Psoas muscle (tissue), 7 donors: ENCODE measurements at regions not wholly inside any gene's neighbourhood (a gene's known extent, or its start where the extent isn't known, plus 50 kb on each side); places are given as distances from the start of the nearest gene placed in this dataset.

ENCODE experiments used
- ATAC-seq, 4 donors: fragments of 200-7000 bp; cut with Tn5 transposase; one replicate each; pipeline ENCODE4 v1.9.1; 2020; ENCODE audit warnings: moderate library complexity in 3 of 4, mild to moderate bottlenecking in 2 of 4
- DNase-seq, 2 donors: peaks; one replicate each; pipeline ENCODE4 v3.0.0-alpha.2; 2020
- H3K27ac ChIP-seq: fragments of 200-600 bp; one replicate; pipeline ENCODE4 v1.8.0; 2022
- H3K27me3 ChIP-seq, 3 donors: fragments of 200-600 bp in 1 of 3; one replicate each; pipeline versions ENCODE4 v1.6.1 to v1.8.0; 2013 to 2022; ENCODE audit warnings: low read length in 2 of 3, mild to moderate bottlenecking in 2 of 3, moderate library complexity in 1 of 3; ENCODE audit not compliant: insufficient read depth in 3 of 3
- H3K36me3 ChIP-seq, 2 donors: fragments of 200-600 bp in 1 of 2; one replicate each; pipeline versions ENCODE4 v1.6.1 to v1.8.0; 2013 to 2022; ENCODE audit warnings: low read depth in 1 of 2, mild to moderate bottlenecking in 1 of 2, moderate library complexity in 1 of 2; ENCODE audit not compliant: insufficient read depth in 1 of 2
- H3K4me1 ChIP-seq: fragments of 200-600 bp; one replicate; pipeline ENCODE4 v1.8.0; 2022
- H3K4me3 ChIP-seq: fragments of 200-600 bp; one replicate; pipeline ENCODE4 v1.8.0; 2022; ENCODE audit warnings: mild to moderate bottlenecking
- H3K9me3 ChIP-seq: fragments of 200-600 bp; one replicate; pipeline ENCODE4 v1.8.0; 2022
- CTCF ChIP-seq: fragments of 200-600 bp; IDR thresholded peaks from one replicate; pipeline ENCODE4 v1.8.0; 2022; ENCODE audit warnings: antibody characterized with exemption
- WGBS, 3 donors: extraction: QIAGEN DNeasy Blood & Tissue Kit; methylation state at CpG; one replicate each; pipeline versions ENCODE4 v1.1.6 to v1.1.7; 2013; 5-methylcytosine and 5-hydroxymethylcytosine counted together
- intact Hi-C, 2 donors: fragments of 100-400 bp; cut with DNase I; formaldehyde crosslinking; loops; one replicate each; pipeline versions ENCODE4 v1.11.0 to v1.14.2; 2022
- donor health status: healthy with polysubstance abuse.
- donor health status: DM: no; HTN: no; CAD: no; lungs with moderate emphysema.
- donor health status: Bipolar disorder and iron deficiency.
- donor health status: healthy.
- donor health status: DM: yes; HTN: yes; CAD: no.
- donor health status: DM: no; HTN: no; CAD: no.
- donor health status: DM: yes; HTN: yes; CAD: no.

- intact Hi-C loops: no loop called here
- 39 to 59% (median 40%) methylated on average over 6 of the region's 6 CpGs for WGBS, 3 donors
- H3K27ac ChIP-seq: no peak overlapping the region
Measured at GRCh38 chr4:110849461-110849860, 226.6 kb upstream of the PITX2 start.

GRCh38 chr4:110850461-110851442 is 227.9 kb upstream of the PITX2 start:
- intact Hi-C loops: loop anchor here (2.0 to 5.0 kb wide), 2 partner anchors 228 to 230 kb away; partner anchors contain the start of gene PITX2 (in 1 of the 2)
- peak overlapping the region; percentile 30 for H3K4me3 ChIP-seq
- H3K27ac ChIP-seq: peak overlapping the region; percentile 68
- DNase-seq: peak; percentile 25 to 69
- H3K4me1 ChIP-seq: peaks cover 21% of the 10 kb centered on the region
- peak; percentile 91 to 98 (median 93) for ATAC-seq
- H3K27me3 ChIP-seq: no peaks in the 10 kb centered on the region
- WGBS, 3 donors: 15 to 23% (median 17%) methylated on average over 12 of the region's 12 CpGs
- TF ChIP-seq CTCF: no peak
- H3K36me3 ChIP-seq: no peaks in the 10 kb centered on the region
- no peaks in the 10 kb centered on the region for H3K9me3 ChIP-seq

More at GRCh38 chr4:110849461-110849860, 226.6 kb upstream of the PITX2 start:
- TF ChIP-seq CTCF: no peak
- Histone ChIP-seq H3K27me3 (no peaks in the 10 kb centered on the region), H3K4me1 (peaks cover 21% of the 10 kb centered on the region), H3K36me3 (no peaks in the 10 kb centered on the region), H3K4me3 (no peak overlapping the region), H3K9me3 (no peaks in the 10 kb centered on the region)
- ATAC-seq (no peak), DNase-seq (no peak)

GRCh38 chr4:110851989-110852388 is 229.1 kb upstream of the PITX2 start:
- ATAC-seq (no peak), DNase-seq (no peak)
- intact Hi-C loops: loop anchor here (2.0 to 5.0 kb wide), 2 partner anchors 230 to 231 kb away; partner anchors contain the start of gene PITX2 (in 1 of the 2)
- 93 to 96% (median 95%) methylated on average over 2 of the region's 2 CpGs for WGBS, 3 donors
- H3K27ac ChIP-seq: peak overlapping the region; percentile 4
- H3K27me3 ChIP-seq: no peaks in the 10 kb centered on the region
- no peaks in the 10 kb centered on the region for H3K9me3 ChIP-seq
- no peak for TF ChIP-seq CTCF
- H3K36me3 ChIP-seq: no peaks in the 10 kb centered on the region
- H3K4me1 ChIP-seq: peaks cover 21% of the 10 kb centered on the region
- no peak overlapping the region for H3K4me3 ChIP-seq

- WGBS, 3 donors: 94 to 98% (median 95%) methylated on average over 3 of the region's 3 CpGs
- TF ChIP-seq CTCF: no peak
- no peak overlapping the region for H3K27ac ChIP-seq
- H3K4me1 ChIP-seq: peaks cover 21% of the 10 kb centered on the region
- H3K9me3 ChIP-seq: no peaks in the 10 kb centered on the region
- DNase-seq: no peak
- no peak for ATAC-seq
- no peaks in the 10 kb centered on the region for H3K36me3 ChIP-seq
- intact Hi-C loops: loop anchor here in 1 of 2 donors (5.0 kb wide), 1 partner anchor 230 kb away; the partner anchor contains the start of gene PITX2
- H3K27me3 ChIP-seq: no peaks in the 10 kb centered on the region
- H3K4me3 ChIP-seq: no peak overlapping the region
Measured at GRCh38 chr4:110852793-110853192, 229.9 kb upstream of the PITX2 start.
